ENCODE measurements at regions not wholly inside any gene's neighbourhood (a gene's known extent, or its start where the extent isn't known, plus 50 kb on each side); places are given as distances from the start of the nearest gene placed in this dataset.

- Histone ChIP-seq H3K27me3 (ENCODE audit: insufficient read depth in 3 of 3, low read length in 2 of 3) (no peaks in the 10 kb centered on the region), H3K4me3 (no peak overlapping the region), H3K9me3 (no peaks in the 10 kb centered on the region), H3K4me1 (no peaks in the 10 kb centered on the region), H3K36me3 (ENCODE audit: insufficient read depth in 1 of 2, low read depth in 1 of 2) (no peaks in the 10 kb centered on the region), H3K27ac (no peak overlapping the region)
- ATAC-seq (peak in 1 of 4 donors; percentile 36), DNase-seq (no peak)
- intact Hi-C loops (cut with DNase I) = no loop called here
- WGBS, 3 donors = 53 to 57% (median 56%) methylated on average over 3 of the region's 3 CpGs
- TF ChIP-seq, protein P1, sequence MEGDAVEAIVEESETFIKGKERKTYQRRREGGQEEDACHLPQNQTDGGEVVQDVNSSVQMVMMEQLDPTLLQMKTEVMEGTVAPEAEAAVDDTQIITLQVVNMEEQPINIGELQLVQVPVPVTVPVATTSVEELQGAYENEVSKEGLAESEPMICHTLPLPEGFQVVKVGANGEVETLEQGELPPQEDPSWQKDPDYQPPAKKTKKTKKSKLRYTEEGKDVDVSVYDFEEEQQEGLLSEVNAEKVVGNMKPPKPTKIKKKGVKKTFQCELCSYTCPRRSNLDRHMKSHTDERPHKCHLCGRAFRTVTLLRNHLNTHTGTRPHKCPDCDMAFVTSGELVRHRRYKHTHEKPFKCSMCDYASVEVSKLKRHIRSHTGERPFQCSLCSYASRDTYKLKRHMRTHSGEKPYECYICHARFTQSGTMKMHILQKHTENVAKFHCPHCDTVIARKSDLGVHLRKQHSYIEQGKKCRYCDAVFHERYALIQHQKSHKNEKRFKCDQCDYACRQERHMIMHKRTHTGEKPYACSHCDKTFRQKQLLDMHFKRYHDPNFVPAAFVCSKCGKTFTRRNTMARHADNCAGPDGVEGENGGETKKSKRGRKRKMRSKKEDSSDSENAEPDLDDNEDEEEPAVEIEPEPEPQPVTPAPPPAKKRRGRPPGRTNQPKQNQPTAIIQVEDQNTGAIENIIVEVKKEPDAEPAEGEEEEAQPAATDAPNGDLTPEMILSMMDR (IDR thresholded peaks at IDR 0.05) = no peak
Observed at GRCh38 chr11:33646629-33647028, 54.0 kb downstream of the C11orf91 start.

DNA sequence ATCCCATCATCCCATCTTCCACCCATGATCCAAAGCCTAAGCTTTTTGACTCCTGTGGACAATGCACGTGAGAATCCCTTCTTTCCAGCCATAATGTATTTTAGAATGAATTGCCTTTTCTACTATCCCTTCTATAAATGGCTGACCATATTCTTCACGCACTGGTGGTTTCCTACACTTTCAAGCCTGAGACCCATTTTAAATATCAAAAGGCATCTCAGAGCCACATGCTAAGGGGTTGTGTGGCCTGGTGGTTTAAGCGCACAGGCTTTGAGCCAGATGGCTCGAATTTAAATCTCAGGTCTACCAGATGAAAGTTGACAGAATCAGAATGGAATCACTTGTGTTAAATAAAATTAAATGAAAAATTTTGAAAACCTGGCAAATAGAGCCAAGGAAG, 54.5 kb downstream of the C11orf91 start:
- no peaks in the 10 kb centered on the region for H3K36me3 ChIP-seq (ENCODE audit: insufficient read depth in 1 of 2, low read depth in 1 of 2)
- TF ChIP-seq, protein P1 (IDR thresholded peaks at IDR 0.05) = no peak
- ATAC-seq (no peak), DNase-seq (no peak)
- H3K27me3 ChIP-seq (ENCODE audit: insufficient read depth in 3 of 3, low read length in 2 of 3) = no peaks in the 10 kb centered on the region
- intact Hi-C loops (cut with DNase I) = no loop called here
- no peaks in the 10 kb centered on the region for H3K4me1 ChIP-seq
- no peak overlapping the region for H3K27ac ChIP-seq
- H3K9me3 ChIP-seq = no peaks in the 10 kb centered on the region
- 87 to 91% (median 87%) methylated on average over 4 of the region's 4 CpGs for WGBS, 3 donors
- H3K4me3 ChIP-seq = no peak overlapping the region

DNA sequence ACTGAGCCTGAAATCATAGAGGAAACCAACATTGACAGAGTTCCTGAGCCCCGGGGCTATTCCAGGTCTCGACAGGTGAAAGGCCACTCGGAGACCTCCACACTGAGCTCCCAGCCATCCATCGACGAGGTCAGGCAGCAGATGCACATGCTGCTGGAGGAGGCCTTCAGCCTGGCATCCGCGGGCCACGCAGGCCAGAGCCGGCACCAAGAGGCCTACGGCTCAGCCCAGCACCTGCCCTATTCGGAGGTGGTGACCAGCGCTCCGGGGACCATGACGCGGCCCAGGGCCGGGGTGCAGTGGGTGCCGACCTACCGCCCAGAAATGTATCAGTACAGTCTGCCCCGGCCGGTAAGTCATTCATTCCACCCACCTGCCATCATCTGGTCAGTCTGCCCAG, 54.9 kb downstream of the C11orf91 start:
- 91 to 92% (median 91%) methylated on average over 20 of the region's 20 CpGs for WGBS, 3 donors
- TF ChIP-seq, protein P1 (IDR thresholded peaks at IDR 0.05) = no peak
- ATAC-seq = no peak
- Histone ChIP-seq H3K4me3 (no peak overlapping the region), H3K27me3 (ENCODE audit: insufficient read depth in 3 of 3, low read length in 2 of 3) (no peaks in the 10 kb centered on the region), H3K27ac (no peak overlapping the region), H3K9me3 (no peaks in the 10 kb centered on the region), H3K36me3 (ENCODE audit: insufficient read depth in 1 of 2, low read depth in 1 of 2) (no peaks in the 10 kb centered on the region), H3K4me1 (no peaks in the 10 kb centered on the region)
- intact Hi-C loops (cut with DNase I) = no loop called here
- DNase-seq = no peak

DNA sequence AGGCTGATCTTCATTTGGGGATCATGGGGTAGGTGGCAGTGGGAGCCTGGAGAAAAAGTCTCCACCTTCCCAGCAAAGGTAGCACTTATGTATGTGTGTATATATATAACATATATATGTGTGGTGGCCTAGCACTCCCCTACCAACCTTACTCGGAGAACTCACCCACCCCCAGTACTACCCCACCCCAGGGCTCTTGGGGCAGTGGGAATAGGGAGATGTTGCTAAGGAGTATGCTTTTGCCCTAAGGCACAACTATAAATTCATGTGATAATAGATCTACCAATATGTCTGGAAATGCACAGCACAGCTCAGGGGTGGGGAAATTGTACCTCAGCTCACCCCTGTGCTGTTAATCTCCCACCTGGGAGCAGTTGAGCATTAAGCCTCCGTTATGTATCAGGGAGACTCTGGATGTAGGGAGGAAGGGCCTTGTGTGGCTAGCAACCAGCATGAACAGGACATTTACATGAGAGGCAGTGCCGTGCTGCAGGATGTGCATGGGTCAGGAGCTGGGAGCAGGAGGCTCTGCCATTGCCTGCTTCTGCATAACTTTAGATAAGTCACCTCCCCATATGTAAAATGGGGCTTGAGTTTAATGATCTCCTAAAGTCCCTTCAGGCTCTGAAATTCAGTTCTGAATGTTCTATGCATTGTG, 57.3 kb downstream of the C11orf91 start:
- 71 to 88% (median 74%) methylated on average over 3 of the region's 3 CpGs for WGBS, 3 donors
- no peak for ATAC-seq
- no peak for DNase-seq
- Histone ChIP-seq H3K4me1 (no peaks in the 10 kb centered on the region), H3K27ac (no peak overlapping the region), H3K36me3 (ENCODE audit: insufficient read depth in 1 of 2, low read depth in 1 of 2) (no peaks in the 10 kb centered on the region), H3K9me3 (no peaks in the 10 kb centered on the region), H3K4me3 (no peak overlapping the region), H3K27me3 (ENCODE audit: insufficient read depth in 3 of 3, low read length in 2 of 3) (no peaks in the 10 kb centered on the region)
- intact Hi-C loops (cut with DNase I) = no loop called here
- TF ChIP-seq, protein P1 (IDR thresholded peaks at IDR 0.05) = no peak

All from psoas muscle (tissue), 7 donors.